ENCODE measurements at regions not wholly inside any gene's neighbourhood (a gene's known extent, or its start where the extent isn't known, plus 50 kb on each side); places are given as distances from the start of the nearest gene placed in this dataset.

DNA sequence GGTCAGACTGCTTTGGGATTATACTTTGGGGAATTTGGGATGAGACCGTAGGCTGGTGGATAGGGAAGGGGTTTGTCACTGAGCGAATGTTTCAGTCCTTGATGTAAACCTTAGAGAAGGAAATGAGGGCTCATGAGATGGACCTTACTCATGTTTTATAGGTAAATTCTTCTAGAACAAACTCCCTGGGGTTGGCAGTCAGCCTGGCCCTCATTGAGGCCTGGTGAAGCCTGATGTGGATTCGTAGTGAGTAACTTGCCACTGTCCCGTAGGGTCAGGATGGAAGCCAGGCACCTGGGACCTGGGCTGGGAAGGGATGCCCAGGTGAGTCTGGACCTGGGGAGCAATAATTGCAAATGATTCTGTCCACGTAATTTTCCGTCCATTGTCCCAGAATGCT lies 258.3 kb downstream of the LPIN1 start:
- TF ChIP-seq GATA2 (IDR thresholded peaks at IDR 0.05; ENCODE audit: insufficient read depth, insufficient read length, low read depth, low read length) (no peak), POLR2AphosphoS5 (IDR thresholded peaks at IDR 0.05; ENCODE audit: insufficient read depth, low read depth, low read length) (no peak), POLR2A (IDR thresholded peaks at IDR 0.05; ENCODE audit: low read depth, low read length) (no peak), EZH2 (IDR thresholded peaks at IDR 0.05; ENCODE audit: borderline replicate concordance, low read depth, low read length, severe bottlenecking) (no peak), MYC (IDR thresholded peaks at IDR 0.05; ENCODE audit: low read depth, low read length) (no peak), FOS (IDR thresholded peaks at IDR 0.05; ENCODE audit: borderline replicate concordance, insufficient read depth, low read length) (no peak), JUN (IDR thresholded peaks at IDR 0.05; ENCODE audit: borderline replicate concordance, insufficient read depth, insufficient read length, low read depth) (no peak)
- TF ChIP-seq, protein P1, sequence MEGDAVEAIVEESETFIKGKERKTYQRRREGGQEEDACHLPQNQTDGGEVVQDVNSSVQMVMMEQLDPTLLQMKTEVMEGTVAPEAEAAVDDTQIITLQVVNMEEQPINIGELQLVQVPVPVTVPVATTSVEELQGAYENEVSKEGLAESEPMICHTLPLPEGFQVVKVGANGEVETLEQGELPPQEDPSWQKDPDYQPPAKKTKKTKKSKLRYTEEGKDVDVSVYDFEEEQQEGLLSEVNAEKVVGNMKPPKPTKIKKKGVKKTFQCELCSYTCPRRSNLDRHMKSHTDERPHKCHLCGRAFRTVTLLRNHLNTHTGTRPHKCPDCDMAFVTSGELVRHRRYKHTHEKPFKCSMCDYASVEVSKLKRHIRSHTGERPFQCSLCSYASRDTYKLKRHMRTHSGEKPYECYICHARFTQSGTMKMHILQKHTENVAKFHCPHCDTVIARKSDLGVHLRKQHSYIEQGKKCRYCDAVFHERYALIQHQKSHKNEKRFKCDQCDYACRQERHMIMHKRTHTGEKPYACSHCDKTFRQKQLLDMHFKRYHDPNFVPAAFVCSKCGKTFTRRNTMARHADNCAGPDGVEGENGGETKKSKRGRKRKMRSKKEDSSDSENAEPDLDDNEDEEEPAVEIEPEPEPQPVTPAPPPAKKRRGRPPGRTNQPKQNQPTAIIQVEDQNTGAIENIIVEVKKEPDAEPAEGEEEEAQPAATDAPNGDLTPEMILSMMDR (IDR thresholded peaks at IDR 0.05; ENCODE audit: extremely low read depth in 1 of 2, insufficient read depth in 1 of 2, low read depth in 1 of 2, low read length in 2 of 2), result no peak
- TF ChIP-seq, protein P2, sequence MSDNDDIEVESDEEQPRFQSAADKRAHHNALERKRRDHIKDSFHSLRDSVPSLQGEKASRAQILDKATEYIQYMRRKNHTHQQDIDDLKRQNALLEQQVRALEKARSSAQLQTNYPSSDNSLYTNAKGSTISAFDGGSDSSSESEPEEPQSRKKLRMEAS (IDR thresholded peaks at IDR 0.05; ENCODE audit: insufficient read depth, insufficient read length), result no peak

All from endothelial cell of umbilical vein (primary cell).